Trophoblast cell (in vitro differentiated cells and primary cell): ENCODE measurements at regions not wholly inside any gene's neighbourhood (a gene's known extent, or its start where the extent isn't known, plus 50 kb on each side); places are given as distances from the start of the nearest gene placed in this dataset.

ENCODE experiments used
- DNase-seq, 2 donors: peaks; one replicate each; pipeline ENCODE4 v3.0.0-alpha.2; 2016
- H2AFZ ChIP-seq: 2 replicates; pipeline ENCODE4 v1.6.1; 2013; ENCODE audit warnings: low read length, moderate library complexity, mild to moderate bottlenecking; ENCODE audit not compliant: insufficient read depth, poor library complexity
- H2AK5ac ChIP-seq: 2 replicates; pipeline ENCODE4 v1.6.1; 2013; ENCODE audit warnings: mild to moderate bottlenecking, low read length
- H2BK120ac ChIP-seq: 2 replicates; pipeline ENCODE4 v1.6.1; 2013; ENCODE audit warnings: low read length, mild to moderate bottlenecking, moderate library complexity; ENCODE audit not compliant: insufficient read depth, poor library complexity
- H2BK12ac ChIP-seq: 2 replicates; pipeline ENCODE4 v1.6.1; 2013; ENCODE audit warnings: mild to moderate bottlenecking, low read length, moderate library complexity
- H2BK5ac ChIP-seq: 2 replicates; pipeline ENCODE4 v1.6.1; 2013; ENCODE audit warnings: low read length, low read depth, moderate library complexity, mild to moderate bottlenecking; ENCODE audit not compliant: poor library complexity
- H3K14ac ChIP-seq: 2 replicates; pipeline ENCODE4 v1.6.1; 2013; ENCODE audit warnings: mild to moderate bottlenecking, low read length
- H3K18ac ChIP-seq: 2 replicates; pipeline ENCODE4 v1.6.1; 2013; ENCODE audit warnings: mild to moderate bottlenecking, low read length
- H3K23ac ChIP-seq: 2 replicates; pipeline ENCODE4 v1.6.1; 2013; ENCODE audit warnings: low read length
- H3K27ac ChIP-seq: 2 replicates; pipeline ENCODE4 v1.5.1; 2013; ENCODE audit warnings: low read depth, mild to moderate bottlenecking, inconsistent platforms, low read length, moderate library complexity
- H3K27me3 ChIP-seq: 2 replicates; pipeline ENCODE4 v1.6.1; 2013; ENCODE audit warnings: inconsistent platforms, mild to moderate bottlenecking, low read length, moderate library complexity; ENCODE audit not compliant: insufficient read depth
- H3K36me3 ChIP-seq, 2 experiments: 1 replicate in 1 of 2; 2 replicates in 1 of 2; pipeline ENCODE4 v1.6.1; 2013; ENCODE audit warnings: low read length in 2 of 2, mild to moderate bottlenecking in 2 of 2, moderate library complexity in 1 of 2; ENCODE audit not compliant: insufficient read depth in 2 of 2, control insufficient read depth in 1 of 2
- H3K4ac ChIP-seq: 2 replicates; pipeline ENCODE4 v1.6.1; 2013; ENCODE audit warnings: low read depth, mild to moderate bottlenecking, low read length, moderate library complexity
- H3K4me1 ChIP-seq, 2 experiments: 1 replicate in 1 of 2; 2 replicates in 1 of 2; pipeline ENCODE4 v1.6.1; 2013; ENCODE audit warnings: low read length in 2 of 2, mild to moderate bottlenecking in 2 of 2, moderate library complexity in 1 of 2; ENCODE audit not compliant: insufficient read depth in 2 of 2, control insufficient read depth in 1 of 2
- H3K4me2 ChIP-seq: 2 replicates; pipeline ENCODE4 v1.6.1; 2013; ENCODE audit warnings: inconsistent platforms, mild to moderate bottlenecking, low read length, moderate library complexity
- H3K4me3 ChIP-seq: 2 replicates; pipeline ENCODE4 v1.5.1; 2013; ENCODE audit warnings: mild to moderate bottlenecking, low read depth, low read length, inconsistent platforms
- H3K79me1 ChIP-seq: one replicate; pipeline ENCODE4 v1.6.1; 2013; ENCODE audit warnings: low read length
- H3K79me2 ChIP-seq: 2 replicates; pipeline ENCODE4 v1.6.1; 2013; ENCODE audit warnings: low read length, mild to moderate bottlenecking; ENCODE audit not compliant: control insufficient read depth, insufficient read depth, poor library complexity
- H3K9ac ChIP-seq: 2 replicates; pipeline ENCODE4 v1.6.1; 2013; ENCODE audit warnings: mild to moderate bottlenecking, low read length
- H3K9me3 ChIP-seq: 2 replicates; pipeline ENCODE4 v1.6.1; 2013; ENCODE audit warnings: low read depth, mild to moderate bottlenecking, control low read depth, inconsistent platforms, low read length; ENCODE audit not compliant: insufficient read depth
- H4K12ac ChIP-seq: 2 replicates; pipeline ENCODE4 v1.6.1; 2013; ENCODE audit warnings: low read depth, mild to moderate bottlenecking, low read length, moderate library complexity
- H4K8ac ChIP-seq: 2 replicates; pipeline ENCODE4 v1.6.1; 2013; ENCODE audit warnings: low read depth, mild to moderate bottlenecking, low read length, moderate library complexity
- H4K91ac ChIP-seq: one replicate; pipeline ENCODE4 v1.6.1; 2013; ENCODE audit warnings: low read depth, mild to moderate bottlenecking, low read length, moderate library complexity
- WGBS: extraction: QIAGEN DNeasy Blood & Tissue Kit; methylation state at CpG from one replicate; pipeline ENCODE4 v1.1.7; 2013; ENCODE audit warnings: missing lambda C conversion rate; ENCODE audit not compliant: insufficient read length, insufficient coverage; ENCODE audit errors: extremely low coverage; 5-methylcytosine and 5-hydroxymethylcytosine counted together

GRCh38 chr2:144812288-144812687 lies 292.4 kb upstream of the ZEB2 start:
- no peaks in the 10 kb centered on the region for H3K79me1 ChIP-seq
- no peaks in the 10 kb centered on the region for H3K79me2 ChIP-seq
- H3K4ac ChIP-seq = no peak overlapping the region
- no peak overlapping the region for H2AK5ac ChIP-seq
- H2AFZ ChIP-seq = no peak overlapping the region
- H3K9me3 ChIP-seq = no peaks in the 10 kb centered on the region
- no peaks in the 10 kb centered on the region for H3K36me3 ChIP-seq
- no peak overlapping the region for H3K14ac ChIP-seq
- H3K27ac ChIP-seq = no peak overlapping the region
- H3K4me3 ChIP-seq = no peak overlapping the region
- no peak for DNase-seq
- H3K27me3 ChIP-seq = no peaks in the 10 kb centered on the region
- WGBS = no CpG with 5 or more reads among the region's 6 CpGs
- H3K4me2 ChIP-seq = no peak overlapping the region
- no peak overlapping the region for H4K91ac ChIP-seq
- no peak overlapping the region for H4K8ac ChIP-seq
- H3K23ac ChIP-seq = no peak overlapping the region
- H3K18ac ChIP-seq = no peak overlapping the region
- H2BK5ac ChIP-seq = no peak overlapping the region
- H3K4me1 ChIP-seq = no peaks in the 10 kb centered on the region
- H2BK120ac ChIP-seq = no peak overlapping the region
- H4K12ac ChIP-seq = no peak overlapping the region
- H3K9ac ChIP-seq = no peak overlapping the region
- no peak overlapping the region for H2BK12ac ChIP-seq

GRCh38 chr2:144801766-144802165 lies 281.8 kb upstream of the ZEB2 start:
- no peaks in the 10 kb centered on the region for H3K27me3 ChIP-seq
- H3K36me3 ChIP-seq = no peaks in the 10 kb centered on the region
- H3K79me2 ChIP-seq = no peaks in the 10 kb centered on the region
- H3K18ac ChIP-seq = no peak overlapping the region
- no peak overlapping the region for H3K27ac ChIP-seq
- no peaks in the 10 kb centered on the region for H3K4me1 ChIP-seq
- no peak overlapping the region for H4K8ac ChIP-seq
- no CpG with 5 or more reads among the region's 2 CpGs for WGBS
- H4K91ac ChIP-seq = no peak overlapping the region
- no peak overlapping the region for H3K4ac ChIP-seq
- H3K79me1 ChIP-seq = no peaks in the 10 kb centered on the region
- no peak overlapping the region for H2AK5ac ChIP-seq
- H3K23ac ChIP-seq = no peak overlapping the region
- no peak overlapping the region for H3K4me3 ChIP-seq
- no peak overlapping the region for H3K14ac ChIP-seq
- H3K9me3 ChIP-seq = no peaks in the 10 kb centered on the region
- H4K12ac ChIP-seq = no peak overlapping the region
- no peak overlapping the region for H2BK5ac ChIP-seq
- H2BK12ac ChIP-seq = no peak overlapping the region
- no peak overlapping the region for H2BK120ac ChIP-seq
- H3K9ac ChIP-seq = no peak overlapping the region
- no peak for DNase-seq
- no peak overlapping the region for H3K4me2 ChIP-seq
- H2AFZ ChIP-seq = no peak overlapping the region

- H3K4ac ChIP-seq = no peak overlapping the region
- H3K79me2 ChIP-seq = no peaks in the 10 kb centered on the region
- no peaks in the 10 kb centered on the region for H3K4me1 ChIP-seq
- no peak overlapping the region for H3K4me3 ChIP-seq
- H3K18ac ChIP-seq = no peak overlapping the region
- H3K9ac ChIP-seq = no peak overlapping the region
- DNase-seq = no peak
- H4K12ac ChIP-seq = no peak overlapping the region
- no peaks in the 10 kb centered on the region for H3K27me3 ChIP-seq
- H3K23ac ChIP-seq = no peak overlapping the region
- no peak overlapping the region for H2AFZ ChIP-seq
- no CpG with 5 or more reads among the region's 1 CpG for WGBS
- no peak overlapping the region for H2BK12ac ChIP-seq
- H3K27ac ChIP-seq = no peak overlapping the region
- H3K9me3 ChIP-seq = no peaks in the 10 kb centered on the region
- H3K36me3 ChIP-seq = no peaks in the 10 kb centered on the region
- H2BK5ac ChIP-seq = no peak overlapping the region
- H2BK120ac ChIP-seq = no peak overlapping the region
- no peak overlapping the region for H4K91ac ChIP-seq
- H2AK5ac ChIP-seq = no peak overlapping the region
- no peak overlapping the region for H3K14ac ChIP-seq
- no peak overlapping the region for H4K8ac ChIP-seq
- no peak overlapping the region for H3K4me2 ChIP-seq
- no peaks in the 10 kb centered on the region for H3K79me1 ChIP-seq
Measured at GRCh38 chr2:144801325-144801724, 281.4 kb upstream of the ZEB2 start.

- no peak overlapping the region for H3K27ac ChIP-seq
- H2BK5ac ChIP-seq = no peak overlapping the region
- no peak overlapping the region for H2BK12ac ChIP-seq
- H3K4me2 ChIP-seq = no peak overlapping the region
- no peaks in the 10 kb centered on the region for H3K79me2 ChIP-seq
- no peak overlapping the region for H3K4me3 ChIP-seq
- no peak for DNase-seq
- H3K27me3 ChIP-seq = no peaks in the 10 kb centered on the region
- H3K18ac ChIP-seq = no peak overlapping the region
- H3K4me1 ChIP-seq = no peaks in the 10 kb centered on the region
- WGBS = no CpG with 5 or more reads among the region's 3 CpGs
- H3K79me1 ChIP-seq = no peaks in the 10 kb centered on the region
- no peak overlapping the region for H3K4ac ChIP-seq
- H3K9ac ChIP-seq = no peak overlapping the region
- no peak overlapping the region for H4K91ac ChIP-seq
- no peak overlapping the region for H3K14ac ChIP-seq
- no peak overlapping the region for H2AFZ ChIP-seq
- no peak overlapping the region for H4K8ac ChIP-seq
- H3K23ac ChIP-seq = no peak overlapping the region
- H2AK5ac ChIP-seq = no peak overlapping the region
- no peaks in the 10 kb centered on the region for H3K9me3 ChIP-seq
- H2BK120ac ChIP-seq = no peak overlapping the region
- H3K36me3 ChIP-seq = no peaks in the 10 kb centered on the region
- no peak overlapping the region for H4K12ac ChIP-seq
Measured at GRCh38 chr2:144798989-144799388, 279.1 kb upstream of the ZEB2 start.
